Effector CD4-positive, alpha-beta T cell (primary cell): ENCODE measurements at regions not wholly inside any gene's neighbourhood (a gene's known extent, or its start where the extent isn't known, plus 50 kb on each side); places are given as distances from the start of the nearest gene placed in this dataset.
"Not testable (repeated sequence)": the region's sequence is repeated elsewhere in the genome, so short reads cannot be mapped to it uniquely, and the experiment has no call there.

ENCODE experiments used
- DNase-seq: peaks from one replicate; pipeline ENCODE4 v3.0.0-alpha.2; 2020

DNA sequence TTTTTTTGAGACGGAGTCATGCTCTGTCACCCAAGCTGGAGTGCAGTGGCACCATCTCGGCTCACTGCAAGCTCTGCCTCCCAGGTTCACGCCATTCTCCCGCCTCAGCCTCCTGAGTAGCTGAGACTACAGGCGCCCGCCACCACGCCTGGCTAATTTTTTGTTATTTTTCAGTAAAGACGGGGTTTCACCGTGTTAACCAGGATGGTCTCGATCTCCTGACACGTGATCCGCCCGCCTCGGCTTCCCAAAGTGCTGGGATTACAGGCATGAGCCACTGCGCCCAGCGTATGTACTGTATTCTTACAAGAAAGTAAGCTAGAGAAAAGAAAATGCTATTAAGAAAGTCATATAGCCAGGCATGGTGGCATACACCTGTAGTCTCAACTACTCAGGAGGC is 84.8 kb upstream of the CMC1 start:
- DNase-seq, result not testable (repeated sequence)

- DNase-seq, result no peak
Observed at GRCh38 chr3:28171962-28172361, 69.5 kb upstream of the CMC1 start.

DNA sequence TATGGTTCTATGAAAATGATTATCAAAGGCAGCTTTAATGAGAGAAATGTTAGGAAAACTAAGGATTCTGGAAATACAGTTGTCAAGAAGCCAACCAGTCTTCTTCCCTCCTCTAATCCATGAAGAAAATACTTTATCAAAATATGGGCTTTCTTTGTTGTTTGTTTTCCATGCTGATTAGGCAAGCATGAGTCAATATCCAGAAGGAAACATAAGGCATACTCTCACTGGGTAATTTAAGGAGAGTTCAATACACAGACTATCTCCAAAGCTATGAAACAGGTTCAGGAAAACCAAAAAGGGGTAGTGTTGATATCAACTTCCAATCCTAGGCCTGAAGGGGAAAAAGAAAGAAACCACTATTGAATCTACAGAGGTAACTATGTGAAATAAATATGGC is 68.7 kb upstream of the CMC1 start:
- DNase-seq, result no peak

DNA sequence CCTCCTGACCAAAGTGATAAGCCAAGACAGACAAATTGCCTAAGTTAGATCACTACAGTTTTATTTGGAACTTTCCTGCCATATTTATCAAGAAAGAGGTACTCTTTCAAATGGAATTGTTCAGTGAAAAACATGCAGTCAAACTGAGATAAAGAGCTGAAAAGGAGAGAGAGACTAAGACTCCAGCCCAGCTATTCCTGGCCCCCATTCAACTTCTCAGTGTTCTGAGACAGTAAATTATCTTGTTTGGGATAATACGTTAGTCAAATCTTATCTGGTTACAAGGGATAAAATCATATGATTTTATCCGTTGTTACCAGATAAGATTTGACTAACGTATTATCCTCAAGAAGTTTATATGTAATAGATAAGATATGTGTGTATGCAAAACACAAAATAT is 67.6 kb upstream of the CMC1 start:
- DNase-seq, result no peak

DNA sequence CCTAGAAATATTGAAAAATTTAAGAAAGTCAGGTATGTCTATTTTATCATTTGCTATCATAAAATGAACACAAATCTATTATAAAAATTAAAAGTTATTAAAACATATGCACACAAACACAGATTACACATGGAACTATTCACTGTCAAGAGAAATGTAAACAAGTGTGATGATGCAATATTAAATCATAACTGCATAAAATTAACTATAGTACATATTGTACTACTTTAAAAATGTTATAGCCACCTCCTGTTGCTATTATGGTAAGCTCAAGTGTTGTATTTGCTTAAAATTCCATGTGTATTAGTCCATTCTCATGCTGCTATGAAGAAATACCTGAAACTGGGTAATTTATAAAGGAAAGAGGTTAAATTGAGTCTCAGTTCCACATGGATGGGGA is 54.7 kb upstream of the CMC1 start:
- no peak for DNase-seq

DNA sequence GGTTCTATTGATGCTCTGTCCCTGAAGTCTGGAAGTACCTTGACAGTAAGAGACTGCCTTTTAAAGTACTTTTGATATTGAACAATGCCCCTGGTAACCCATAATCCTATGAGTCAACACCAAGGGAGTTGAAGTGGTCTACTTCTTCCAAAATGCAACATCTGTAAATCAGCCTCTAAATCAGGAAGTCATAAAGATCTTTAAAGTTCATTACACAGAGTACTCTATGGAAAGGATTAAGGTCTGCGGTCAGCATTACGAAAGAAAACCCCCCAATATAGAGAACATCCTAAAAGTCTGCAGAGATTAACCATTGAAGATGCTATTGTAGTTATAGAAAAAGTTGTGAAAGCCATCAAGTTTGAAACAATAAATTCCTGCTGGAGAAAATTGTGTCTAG is 52.7 kb upstream of the CMC1 start:
- no peak for DNase-seq

- DNase-seq, result no peak
Observed at GRCh38 chr3:28191363-28191762, 50.1 kb upstream of the CMC1 start.
